Putamen (tissue), 1 donor: ENCODE measurements at regions not wholly inside any gene's neighbourhood (a gene's known extent, or its start where the extent isn't known, plus 50 kb on each side); places are given as distances from the start of the nearest gene placed in this dataset.
A peak's percentile ranks its signal among the peaks of the same experiment; 100 is the strongest.

ENCODE experiments used
- DNase-seq: peaks from one replicate; pipeline ENCODE4 v3.0.0-alpha.2; 2016; ENCODE audit warnings: low spot score

DNA sequence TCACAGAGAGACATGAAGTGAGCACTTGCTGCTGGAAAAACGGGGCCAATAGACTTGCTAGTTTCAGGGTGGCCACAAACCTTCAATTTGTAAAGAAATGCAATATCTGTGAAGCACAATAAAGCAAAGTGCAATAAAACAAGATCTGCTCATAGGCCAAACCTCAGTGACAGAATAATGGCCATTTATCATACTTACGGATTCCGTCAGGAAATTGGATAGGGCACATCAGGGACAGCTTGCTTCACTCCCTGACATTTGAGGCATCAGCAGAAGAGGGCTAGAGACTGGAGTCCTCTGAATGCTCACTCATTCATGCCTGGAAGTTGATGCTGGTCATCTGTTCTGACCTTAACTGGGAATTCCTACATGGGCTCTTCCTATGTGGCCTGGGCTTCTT, 165.5 kb upstream of the OPRM1 start:
- DNase-seq, result no peak

DNA sequence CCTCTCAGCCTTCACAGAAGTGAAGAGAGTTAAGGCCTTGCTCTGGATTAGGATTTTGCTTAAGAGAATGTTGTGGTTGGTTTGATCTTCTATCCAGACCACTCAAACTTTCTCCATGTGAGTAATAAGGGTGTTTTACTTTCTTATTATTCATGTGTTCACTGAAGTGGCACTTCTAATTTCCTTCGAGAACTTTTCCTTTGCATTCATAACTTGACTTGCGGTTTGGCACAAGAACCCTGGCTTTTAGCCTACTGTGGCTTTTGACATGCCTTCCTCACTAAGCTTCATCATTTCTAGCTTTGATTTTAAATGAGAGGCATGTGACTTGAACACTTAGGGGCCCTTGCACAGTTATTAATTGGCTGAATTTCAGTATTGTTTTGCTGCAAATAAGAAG, 166.1 kb upstream of the OPRM1 start:
- no peak for DNase-seq

DNA sequence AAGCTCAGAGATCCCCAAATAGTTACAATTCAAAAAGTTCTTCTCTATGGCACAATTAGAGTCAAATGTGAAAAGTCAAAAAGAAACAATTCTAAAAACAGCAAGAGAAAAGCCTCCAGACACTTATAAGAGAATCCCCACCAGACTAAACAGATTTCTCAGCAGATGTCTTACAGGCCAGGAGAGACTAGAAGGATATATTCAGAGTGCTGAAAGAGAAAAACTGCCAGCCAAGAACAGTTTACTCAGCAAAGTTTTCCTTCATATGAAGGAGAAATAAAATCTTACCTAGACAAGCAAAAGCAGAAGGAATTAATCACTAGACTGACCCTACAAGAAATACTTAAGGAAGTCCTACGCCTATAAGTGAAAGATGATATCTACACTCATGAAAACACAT, 176.1 kb upstream of the OPRM1 start:
- no peak for DNase-seq

DNA sequence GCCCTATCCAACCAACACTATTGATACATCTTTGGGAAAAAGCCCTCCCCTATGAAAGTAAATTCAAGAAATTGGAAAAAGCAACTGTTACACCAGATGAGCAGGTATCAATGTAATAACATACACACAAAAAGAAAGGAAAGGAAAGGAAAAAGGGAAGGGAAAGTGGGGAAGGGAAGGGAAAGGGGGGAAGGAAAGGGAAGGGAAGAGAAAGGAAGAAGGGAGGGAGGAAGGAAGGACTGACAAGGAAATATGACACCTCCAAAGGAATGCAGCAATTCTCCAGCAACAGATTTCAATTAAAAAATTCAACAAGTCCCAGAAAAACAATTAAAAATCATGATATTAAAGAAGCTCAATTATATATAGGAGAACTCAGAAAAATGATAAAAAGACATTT, 176.9 kb upstream of the OPRM1 start:
- DNase-seq, result no peak

DNA sequence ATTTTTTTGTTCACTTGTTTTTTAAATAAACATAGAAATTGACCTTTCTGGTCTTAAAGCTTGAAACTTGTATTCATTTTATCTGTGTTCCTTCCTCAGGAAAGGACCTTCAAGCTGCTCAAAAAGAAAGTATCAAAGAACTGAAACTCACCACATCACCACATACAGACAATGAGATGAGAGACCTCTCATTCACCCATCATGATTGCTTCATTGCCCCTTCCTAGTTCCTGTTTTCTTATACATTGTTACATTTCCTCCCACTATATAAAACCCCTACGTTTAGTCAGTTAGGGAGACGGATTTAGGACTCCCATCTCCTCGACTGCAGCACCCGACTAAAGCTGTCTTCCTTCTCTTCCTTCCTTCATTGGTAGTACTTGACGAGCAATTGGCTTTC, 180.5 kb upstream of the OPRM1 start:
- DNase-seq, result no peak

DNA sequence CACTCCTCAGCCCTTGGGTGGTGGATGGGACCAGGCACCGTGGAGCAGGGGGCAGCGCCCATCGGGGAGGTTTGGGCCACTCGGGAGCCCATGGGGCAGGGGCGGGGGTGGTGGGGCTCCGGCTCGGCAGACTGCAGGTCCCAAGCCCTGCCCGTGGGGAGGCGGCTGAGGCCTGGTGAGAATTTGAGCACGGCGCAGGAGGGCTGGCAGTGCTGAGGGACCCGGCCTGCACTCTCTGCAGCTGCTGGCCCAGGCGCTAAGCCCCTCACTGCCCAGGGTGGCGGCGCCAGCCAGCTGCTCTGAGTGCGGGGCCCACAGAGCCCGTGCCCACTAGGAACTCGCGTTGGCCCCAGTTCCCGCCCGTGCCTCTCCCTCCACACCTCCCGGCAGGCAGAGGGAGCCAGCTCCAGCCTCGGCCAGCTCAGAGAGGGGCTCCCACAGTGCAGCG, 182.1 kb upstream of the OPRM1 start:
- DNase-seq, result no peak

DNA sequence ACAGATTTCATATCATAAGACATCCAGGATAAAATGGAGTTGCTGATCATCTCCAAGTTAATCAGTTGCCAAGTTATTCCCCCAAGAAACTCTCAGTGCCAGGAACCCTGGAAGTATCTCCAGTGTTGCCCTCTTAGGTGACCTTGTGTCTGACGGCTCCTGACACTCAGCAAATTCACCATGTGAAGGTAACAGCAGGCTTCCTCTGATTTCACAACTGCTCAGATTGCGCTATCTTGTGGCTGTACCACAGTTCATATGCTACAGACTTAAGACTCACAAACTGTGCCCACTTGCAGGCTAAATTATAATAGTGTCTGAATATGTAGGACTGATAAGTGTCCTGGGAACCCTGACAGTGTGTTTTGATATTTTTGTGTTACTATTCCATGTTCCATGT, 186.6 kb upstream of the OPRM1 start:
- DNase-seq, result no peak

DNA sequence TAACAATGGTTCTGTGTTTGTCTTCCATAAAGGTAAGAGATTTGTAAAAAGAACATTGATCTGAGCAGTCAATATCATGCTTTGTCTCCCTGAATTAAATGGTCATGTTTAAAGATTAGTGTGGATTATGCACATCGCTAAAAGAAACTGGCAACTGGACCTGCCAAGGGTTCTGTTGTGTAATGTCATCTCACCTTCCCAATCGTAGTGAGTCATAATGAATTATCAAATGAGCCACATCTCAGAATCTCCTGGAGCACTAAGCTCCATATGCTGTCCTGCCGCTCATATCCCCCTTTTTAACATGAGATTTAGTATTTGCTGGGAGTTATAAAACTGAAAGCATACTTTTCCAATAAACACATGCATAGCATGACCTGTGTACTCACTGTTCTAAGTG, 187.0 kb upstream of the OPRM1 start:
- no peak for DNase-seq

DNA sequence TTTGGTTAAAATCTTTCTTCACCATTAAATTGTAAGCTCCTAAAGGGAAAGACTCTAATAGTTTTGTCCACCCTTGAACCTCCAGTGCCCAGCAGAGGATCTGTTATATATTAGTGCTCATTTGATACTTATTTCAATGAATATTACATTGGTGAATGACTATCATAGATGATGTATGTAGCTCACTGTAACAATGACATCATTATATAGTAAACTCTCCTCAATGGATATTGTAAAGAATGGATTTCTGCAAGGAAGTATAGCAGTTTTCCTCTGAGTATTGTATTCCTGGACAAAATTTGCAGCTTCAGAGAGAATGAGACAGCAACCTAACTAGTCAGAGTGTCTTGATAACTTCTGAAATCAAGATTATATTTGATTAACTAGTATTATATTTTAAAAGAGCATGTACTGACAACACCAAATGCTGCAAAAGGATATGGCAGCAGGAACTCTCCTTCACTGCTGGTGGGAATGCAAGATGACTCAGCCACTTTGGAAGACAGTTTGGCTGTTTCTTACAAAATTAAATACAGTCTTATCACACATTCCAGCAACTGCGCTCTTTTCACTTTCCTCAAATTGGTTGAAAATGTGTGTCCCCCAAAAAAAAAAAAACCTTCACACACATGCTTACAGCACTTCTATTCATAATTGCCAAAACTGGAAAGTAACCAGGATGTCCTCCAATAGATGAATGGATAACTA, 189.8 kb upstream of the OPRM1 start:
- no peak for DNase-seq

DNA sequence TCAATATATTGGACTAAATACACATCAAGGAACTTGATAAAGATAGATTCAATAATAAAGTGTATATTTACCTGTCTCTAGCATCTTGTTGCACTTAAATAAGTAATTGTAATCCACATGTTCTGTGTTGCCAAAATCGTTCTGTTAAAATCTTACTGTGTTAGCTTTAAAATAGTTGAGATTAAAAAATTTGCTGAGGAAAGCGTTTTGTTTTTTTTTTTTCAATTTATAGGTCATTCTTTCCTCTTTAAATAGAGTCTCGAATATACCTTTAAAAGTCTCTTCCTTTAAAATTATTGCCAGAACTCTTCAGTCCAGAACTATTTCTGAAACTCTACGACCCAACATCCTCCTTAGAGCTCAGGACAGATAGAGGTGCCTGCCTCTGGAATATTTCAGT, 195.6 kb upstream of the OPRM1 start:
- DNase-seq, result no peak

DNA sequence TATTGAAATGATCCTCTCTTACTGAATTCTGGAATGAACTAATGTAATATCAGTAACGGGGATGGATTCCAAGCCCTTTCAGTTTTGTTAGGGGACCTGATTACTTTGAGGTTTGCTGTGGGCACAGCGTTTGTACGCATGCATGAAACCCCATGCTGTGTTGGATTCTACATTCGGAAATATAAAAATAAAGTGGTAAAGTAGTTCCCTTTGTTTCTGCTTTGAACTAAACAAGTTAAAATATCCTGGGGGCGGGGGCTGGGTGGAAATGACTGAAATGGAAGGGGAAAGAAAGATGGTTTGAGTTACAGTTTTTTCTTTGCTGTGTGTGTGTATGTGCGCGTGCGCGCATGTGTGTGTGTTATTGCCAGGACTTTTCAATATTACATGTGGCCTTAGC, 196.5 kb upstream of the OPRM1 start:
- no peak for DNase-seq

DNA sequence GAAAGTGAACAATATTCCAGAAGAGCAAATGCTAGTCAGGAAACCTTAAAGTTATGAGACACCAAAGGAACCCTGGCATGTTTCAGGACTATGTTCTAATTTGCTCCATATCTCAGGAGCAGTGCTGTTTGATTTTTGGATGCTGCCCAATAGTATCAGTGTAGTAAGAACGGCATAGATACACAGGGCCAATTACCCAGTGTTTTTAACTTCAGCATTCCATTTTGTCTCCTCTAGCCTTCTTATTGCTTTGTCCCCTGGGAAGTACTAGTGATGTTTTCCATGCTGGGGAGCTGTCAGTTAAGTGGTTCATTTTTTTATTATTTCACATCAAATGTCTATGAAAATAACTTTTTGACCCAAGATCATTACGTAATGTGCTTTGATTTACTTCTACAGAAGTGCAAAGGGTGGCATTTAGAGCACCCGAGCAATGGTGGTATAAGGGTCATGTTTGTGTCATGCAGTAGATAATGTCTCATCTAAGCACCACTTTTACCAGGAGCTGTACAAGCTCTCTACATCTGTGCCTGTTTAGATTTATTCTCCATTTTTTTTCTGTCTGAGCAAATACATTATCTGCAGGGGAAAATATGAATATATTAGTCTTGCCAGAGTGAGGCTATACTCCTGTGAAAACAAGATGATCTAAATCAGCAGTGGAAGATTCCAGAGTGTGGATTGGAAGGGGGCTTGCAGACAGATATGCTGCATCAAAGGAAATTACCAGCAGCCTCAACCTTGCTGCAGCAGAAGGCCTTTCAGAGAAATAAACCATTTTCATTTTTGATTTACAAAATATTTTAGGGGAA, 198.8 kb upstream of the OPRM1 start:
- DNase-seq, result no peak

DNA sequence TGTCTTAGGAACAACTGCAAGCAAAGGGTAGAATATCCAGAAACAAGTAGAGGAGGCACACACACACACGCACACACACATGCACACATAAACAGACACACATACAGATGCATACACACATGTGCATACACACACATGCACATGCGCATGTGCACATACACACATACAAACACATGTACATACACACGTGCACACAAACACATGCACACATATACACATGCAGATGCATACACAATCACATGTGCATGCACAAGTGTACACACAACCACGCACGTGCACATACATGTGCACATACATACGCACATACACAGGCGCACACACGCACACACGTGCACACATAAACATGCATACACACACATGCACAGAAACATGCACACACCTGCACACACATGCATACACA, 206.5 kb upstream of the OPRM1 start:
- DNase-seq, result no peak

DNA sequence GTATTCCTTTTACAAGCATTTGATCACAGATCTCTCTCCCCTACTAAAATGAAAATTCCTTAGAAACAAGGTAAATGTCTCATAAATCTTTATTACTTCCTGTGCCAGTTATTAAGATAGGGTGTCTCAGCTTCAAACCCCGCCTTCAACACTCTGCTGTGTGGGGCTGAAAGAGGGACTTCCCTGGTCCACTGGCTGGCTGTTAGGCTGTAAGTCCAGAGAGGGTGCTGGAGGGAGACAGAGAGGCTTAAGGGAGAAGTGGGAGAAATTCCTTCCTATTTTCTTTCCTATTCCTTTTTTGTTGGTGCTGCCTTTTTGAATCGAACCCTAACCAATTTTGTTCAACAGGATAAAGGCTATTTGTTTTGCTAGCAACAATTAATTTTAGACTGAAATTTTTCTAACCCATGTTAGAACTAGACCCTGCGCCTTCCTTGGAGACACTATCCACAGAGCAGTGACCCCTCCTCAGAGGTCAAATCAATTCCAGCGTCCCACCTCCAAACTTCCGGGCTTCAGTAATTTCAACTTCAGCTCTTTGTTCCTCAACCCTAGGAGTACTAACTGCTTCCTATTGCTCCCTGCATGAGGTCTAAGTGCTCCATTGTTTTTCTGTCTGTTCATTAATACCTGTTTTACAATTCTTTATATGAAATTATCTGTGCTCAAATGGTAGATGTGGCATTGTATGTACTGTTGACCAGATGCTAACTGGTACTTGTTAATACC, 207.5 kb upstream of the OPRM1 start:
- DNase-seq, result no peak

DNA sequence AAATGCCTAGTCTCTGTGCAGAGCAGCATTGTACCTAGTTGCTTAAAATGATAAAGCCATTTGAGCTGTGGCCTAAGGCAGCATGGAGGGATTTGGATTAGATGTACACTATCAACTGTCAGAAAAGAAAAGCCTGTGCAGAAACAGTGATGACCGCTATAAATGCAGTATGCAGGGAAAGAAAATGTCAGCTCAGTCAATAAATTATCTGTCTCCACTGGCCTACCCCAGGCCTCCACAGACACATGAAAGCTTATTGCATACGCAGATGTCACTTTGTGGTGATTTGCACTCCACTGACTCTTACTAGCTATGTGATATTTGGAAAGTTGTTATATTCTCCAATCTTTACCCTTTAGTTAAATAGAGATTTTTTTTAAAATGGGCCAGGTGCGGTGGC, 221.9 kb upstream of the OPRM1 start:
- DNase-seq, result no peak

DNA sequence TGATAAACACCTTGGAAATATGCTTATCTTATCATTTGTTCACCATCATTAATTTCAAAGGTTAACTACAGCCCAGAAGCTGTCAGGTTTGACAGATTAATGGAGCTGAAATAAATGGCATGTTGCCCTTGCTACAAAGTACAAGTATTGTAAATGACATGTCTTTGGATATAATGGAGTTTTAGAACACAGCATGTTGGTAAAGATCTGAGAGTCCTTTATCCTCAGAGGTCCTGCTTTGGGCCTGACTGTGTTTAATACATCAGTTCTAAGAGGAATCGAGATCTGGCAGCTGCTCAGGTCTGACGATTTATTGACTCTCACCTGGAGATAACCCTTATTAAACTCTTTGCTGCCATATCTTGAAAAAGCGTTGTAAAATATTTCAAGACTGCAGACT, 222.7 kb upstream of the OPRM1 start:
- DNase-seq, result no peak

DNA sequence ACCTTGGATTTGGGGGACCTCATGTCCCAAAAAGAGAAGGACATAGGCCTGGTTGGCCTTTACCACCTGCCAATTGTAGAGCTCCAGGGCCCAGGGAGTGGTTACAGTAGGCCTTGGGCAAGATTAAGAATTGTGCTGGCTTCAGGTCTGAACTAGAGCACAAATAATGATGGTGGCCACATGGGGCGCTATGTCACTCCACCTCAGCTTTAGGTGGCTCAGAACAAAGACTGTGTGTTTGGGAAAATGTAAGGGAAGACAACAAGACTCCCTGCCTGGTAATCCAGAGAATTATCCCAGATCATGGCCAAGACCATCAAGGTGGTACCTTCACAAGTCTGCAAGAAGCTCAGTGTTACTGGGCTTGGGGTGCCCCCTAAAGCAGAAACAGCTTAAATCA, 224.9 kb upstream of the OPRM1 start:
- no peak for DNase-seq

DNA sequence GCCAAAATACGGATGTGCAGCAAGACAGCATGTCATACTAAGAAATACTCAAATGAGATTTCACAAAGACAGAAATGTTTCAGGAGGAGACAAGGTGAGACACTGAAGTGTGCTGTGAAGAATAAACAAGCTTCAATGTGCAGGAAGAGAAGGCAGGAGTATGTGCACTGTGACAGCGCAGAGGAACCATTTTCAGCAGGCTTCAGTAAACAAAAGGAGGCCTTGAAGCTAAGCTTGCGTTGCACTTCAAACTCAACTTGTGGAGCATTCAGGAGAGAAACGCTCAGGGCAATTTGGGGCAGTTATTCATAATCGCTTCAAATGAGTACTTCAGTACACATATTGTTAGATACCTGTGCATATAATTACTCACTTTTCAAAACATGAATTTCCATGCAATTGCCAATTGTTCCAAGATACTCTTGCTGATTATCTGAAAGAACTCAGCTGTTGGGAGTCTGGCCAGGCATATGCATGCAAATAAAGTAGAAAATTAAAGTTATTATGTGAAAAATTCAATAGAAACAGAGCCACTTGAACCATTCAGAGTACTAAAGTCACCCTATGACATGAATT, 234.2 kb upstream of the OPRM1 start:
- peak; percentile 16 for DNase-seq

DNA sequence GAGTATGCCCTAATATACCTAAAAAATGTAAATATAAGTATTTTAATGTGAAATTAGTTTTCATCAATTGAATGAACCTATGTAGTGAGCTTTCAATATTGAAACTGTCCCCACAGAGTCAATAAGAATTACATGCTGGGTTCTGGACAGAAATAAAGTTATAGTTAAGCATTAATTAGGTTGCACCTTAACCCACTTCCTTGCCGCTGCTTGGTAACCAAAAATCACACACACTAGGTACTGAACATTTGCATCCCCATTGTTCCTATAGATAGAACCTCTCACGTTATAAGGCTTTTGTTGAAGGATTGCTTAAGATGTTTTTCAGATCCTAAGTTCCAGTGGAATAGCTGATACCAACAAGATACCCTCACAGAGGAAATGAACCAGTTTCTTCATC, 237.1 kb upstream of the OPRM1 start:
- DNase-seq, result no peak

DNA sequence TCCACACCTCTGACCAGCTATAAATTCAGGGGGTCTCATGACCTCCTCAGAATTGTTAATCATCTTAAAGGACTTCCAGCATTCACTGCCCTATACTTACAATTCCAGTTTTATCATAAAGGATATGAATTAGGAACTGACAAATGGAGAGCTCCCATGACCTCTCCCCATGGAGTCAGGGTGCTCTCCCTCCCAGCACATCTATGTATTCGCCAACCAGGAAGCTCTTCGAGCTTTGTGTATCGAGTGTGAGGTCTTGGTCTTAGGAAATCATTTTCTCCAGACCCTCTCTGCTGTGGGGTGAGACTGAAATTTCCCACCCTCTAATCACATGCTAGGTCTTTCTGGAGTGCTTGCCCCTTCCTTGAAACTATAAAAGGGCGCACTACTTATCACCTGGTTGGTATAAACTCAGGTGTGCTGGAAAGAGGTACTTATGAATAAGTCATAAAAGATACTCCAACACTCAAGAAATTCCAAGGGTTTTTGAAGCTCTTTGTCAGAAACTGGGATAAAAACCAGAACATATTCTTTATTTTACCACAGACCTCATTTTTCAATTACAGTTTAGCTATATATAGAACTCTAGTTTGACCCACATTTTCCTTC, 238.4 kb upstream of the OPRM1 start:
- no peak for DNase-seq

DNA sequence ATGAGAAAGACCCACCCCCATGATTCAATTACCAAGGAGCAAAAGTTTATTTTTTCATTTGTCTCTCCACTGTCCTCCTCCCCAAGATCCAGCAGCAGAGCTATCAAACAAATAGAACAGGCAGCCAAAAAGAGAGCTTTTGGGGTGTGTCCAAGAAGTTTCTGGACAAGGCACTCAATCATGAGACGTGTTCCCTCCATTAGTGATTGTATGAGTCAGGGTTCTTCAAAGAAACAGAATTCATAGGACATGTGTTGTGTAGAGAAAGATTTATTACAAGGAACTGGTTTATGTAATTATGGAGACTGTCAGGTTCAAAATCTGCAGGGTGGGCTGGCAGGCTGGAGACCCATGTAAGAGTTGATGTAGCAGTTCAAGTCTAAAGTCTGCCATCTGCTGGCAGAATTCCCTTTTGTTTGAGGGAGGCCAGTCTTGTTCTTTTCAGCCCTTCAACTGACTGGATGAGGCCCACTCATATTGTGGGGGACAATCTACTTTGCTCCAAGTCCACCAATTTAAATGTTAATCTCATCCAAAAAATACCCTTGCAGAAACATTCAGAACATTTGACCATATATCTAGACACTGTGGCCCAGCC, 248.1 kb upstream of the OPRM1 start:
- no peak for DNase-seq

DNA sequence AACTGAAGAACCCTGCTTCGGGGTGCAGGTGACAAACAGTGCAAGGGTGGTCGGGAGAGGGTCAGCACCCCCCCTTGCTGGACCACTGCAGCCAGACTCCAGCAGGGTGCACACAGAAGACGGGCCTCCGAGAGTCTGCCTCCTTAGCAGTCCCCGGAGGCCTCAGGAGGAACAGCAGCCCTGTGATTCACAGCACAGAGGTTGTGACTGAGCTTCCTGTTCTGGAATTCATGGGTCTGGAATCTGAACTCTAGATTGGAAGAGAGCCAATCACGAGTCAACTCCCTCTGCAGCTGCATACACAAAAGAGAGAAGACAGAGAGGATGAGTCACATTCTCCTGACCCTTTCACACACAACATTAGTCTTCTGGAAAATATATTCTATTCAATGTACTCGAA, 249.0 kb upstream of the OPRM1 start:
- DNase-seq, result no peak
